ENCODE measurements at regions not wholly inside any gene's neighbourhood (a gene's known extent, or its start where the extent isn't known, plus 50 kb on each side); places are given as distances from the start of the nearest gene placed in this dataset.

DNA sequence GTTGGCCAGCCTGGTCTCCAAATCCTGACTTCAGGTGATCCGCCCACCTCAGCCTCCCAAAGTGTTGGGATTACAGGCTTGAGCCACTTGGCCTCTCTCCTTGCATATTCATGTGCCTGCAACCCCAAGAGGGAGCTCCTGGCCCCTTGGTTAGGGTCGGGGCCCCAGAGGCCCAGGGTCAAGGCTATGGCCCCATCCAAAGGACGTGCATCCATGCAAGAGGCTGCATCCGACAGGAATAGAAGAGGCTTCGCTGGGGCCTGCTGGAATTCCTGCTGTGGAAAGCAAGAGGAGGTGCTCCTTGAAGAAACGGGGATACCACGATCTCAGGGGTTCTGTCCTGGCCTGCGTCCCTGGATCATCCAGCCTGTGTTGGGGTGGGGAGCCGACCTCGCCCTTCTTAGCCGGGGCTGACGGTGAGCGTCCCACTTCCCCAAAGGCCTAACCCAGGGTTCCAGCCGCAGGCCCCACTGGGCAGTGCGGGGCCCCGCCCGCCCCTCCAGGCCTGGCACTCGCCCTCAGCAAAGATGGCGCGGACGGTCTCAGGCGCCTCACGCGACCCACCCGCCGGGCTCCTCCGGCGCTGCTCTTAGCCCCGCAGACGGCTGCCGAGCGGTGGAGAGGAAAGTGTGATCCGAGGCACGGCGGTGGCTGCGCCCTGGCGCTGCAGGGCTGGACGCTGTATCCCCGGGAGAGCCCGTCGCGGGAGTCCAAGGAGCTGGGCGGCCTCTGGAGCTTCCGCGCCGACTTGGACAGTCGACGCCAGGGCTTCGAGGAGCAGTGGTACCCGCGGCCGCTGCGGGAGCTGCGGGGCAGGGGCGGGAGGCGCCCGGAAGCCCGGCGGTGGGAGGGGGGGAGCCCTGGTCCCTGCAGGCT is 54.7 kb downstream of the ZNF727 start:
- TF ChIP-seq, protein P1, sequence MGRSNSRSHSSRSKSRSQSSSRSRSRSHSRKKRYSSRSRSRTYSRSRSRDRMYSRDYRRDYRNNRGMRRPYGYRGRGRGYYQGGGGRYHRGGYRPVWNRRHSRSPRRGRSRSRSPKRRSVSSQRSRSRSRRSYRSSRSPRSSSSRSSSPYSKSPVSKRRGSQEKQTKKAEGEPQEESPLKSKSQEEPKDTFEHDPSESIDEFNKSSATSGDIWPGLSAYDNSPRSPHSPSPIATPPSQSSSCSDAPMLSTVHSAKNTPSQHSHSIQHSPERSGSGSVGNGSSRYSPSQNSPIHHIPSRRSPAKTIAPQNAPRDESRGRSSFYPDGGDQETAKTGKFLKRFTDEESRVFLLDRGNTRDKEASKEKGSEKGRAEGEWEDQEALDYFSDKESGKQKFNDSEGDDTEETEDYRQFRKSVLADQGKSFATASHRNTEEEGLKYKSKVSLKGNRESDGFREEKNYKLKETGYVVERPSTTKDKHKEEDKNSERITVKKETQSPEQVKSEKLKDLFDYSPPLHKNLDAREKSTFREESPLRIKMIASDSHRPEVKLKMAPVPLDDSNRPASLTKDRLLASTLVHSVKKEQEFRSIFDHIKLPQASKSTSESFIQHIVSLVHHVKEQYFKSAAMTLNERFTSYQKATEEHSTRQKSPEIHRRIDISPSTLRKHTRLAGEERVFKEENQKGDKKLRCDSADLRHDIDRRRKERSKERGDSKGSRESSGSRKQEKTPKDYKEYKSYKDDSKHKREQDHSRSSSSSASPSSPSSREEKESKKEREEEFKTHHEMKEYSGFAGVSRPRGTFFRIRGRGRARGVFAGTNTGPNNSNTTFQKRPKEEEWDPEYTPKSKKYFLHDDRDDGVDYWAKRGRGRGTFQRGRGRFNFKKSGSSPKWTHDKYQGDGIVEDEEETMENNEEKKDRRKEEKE (IDR thresholded peaks at IDR 0.05; ENCODE audit: borderline replicate concordance in 1 of 2, control insufficient read depth in 1 of 2, low read depth in 2 of 2, low read length in 1 of 2) = no peak
- TF ChIP-seq POLR2AphosphoS5 (IDR thresholded peaks at IDR 0.05; ENCODE audit: control insufficient read depth, insufficient read depth, low read depth, low read length) (no peak), EZH2 (IDR thresholded peaks at IDR 0.05; ENCODE audit: borderline replicate concordance, low read depth, low read length) (no peak), HNRNPH1 (optimal IDR thresholded peaks at IDR 0.05; ENCODE audit: low read depth, low read length) (no peak)
- TF ChIP-seq, protein P2, sequence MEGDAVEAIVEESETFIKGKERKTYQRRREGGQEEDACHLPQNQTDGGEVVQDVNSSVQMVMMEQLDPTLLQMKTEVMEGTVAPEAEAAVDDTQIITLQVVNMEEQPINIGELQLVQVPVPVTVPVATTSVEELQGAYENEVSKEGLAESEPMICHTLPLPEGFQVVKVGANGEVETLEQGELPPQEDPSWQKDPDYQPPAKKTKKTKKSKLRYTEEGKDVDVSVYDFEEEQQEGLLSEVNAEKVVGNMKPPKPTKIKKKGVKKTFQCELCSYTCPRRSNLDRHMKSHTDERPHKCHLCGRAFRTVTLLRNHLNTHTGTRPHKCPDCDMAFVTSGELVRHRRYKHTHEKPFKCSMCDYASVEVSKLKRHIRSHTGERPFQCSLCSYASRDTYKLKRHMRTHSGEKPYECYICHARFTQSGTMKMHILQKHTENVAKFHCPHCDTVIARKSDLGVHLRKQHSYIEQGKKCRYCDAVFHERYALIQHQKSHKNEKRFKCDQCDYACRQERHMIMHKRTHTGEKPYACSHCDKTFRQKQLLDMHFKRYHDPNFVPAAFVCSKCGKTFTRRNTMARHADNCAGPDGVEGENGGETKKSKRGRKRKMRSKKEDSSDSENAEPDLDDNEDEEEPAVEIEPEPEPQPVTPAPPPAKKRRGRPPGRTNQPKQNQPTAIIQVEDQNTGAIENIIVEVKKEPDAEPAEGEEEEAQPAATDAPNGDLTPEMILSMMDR (IDR thresholded peaks at IDR 0.05 in 2 of 3, conservative IDR thresholded peaks at IDR 0.05 in 1 of 3; ENCODE audit: insufficient read depth in 2 of 3, low read depth in 1 of 3, low read length in 3 of 3) = no peak
